Cerebellar nuclear complex (tissue), 1 donor: ENCODE measurements at regions not wholly inside any gene's neighbourhood (a gene's known extent, or its start where the extent isn't known, plus 50 kb on each side); places are given as distances from the start of the nearest gene placed in this dataset.

ENCODE experiments used
- DNase-seq, 2 experiments: peaks; one replicate each; lab custom pipeline; 2025; lab: John Stamatoyannopoulos, UW

DNA sequence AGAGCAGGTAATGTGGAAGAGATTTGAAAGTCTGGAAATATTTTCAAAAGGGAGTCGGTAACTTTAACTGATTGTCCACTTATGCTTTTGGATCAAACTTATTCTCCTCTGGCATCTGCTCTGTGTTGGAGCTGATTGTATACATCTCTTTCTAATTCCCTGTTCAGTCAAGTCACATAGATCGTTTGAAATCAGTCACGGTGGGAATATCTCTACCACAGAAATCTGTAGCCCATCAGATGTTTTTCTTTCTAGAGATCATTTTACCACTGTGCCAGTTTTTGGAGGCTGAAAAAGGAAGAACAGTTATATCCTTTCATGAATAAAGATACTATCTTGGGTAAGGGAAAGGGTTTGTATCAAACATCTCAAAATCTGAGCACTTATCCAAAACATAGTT lies 1853.3 kb downstream of the EFNA5 start:
- DNase-seq: no peak

DNA sequence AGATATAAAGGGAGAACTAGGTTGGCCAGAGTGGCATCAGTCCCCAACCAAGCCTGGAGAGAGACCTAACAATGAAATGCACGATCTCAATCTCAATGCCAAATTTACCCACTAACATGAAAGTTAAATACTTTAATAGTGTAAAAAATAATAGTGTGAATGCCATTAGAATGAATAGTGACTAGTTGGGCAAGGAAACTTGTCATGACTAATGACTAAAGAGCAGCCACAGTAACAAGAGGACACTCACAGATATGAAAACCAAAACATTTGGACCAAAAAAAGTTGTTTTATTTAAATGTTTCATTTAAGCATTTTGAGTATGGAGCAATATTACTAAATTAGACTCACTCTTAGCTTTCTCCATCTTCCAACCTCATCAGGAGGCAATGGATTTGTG lies 1853.8 kb downstream of the EFNA5 start:
- no peak for DNase-seq

DNA sequence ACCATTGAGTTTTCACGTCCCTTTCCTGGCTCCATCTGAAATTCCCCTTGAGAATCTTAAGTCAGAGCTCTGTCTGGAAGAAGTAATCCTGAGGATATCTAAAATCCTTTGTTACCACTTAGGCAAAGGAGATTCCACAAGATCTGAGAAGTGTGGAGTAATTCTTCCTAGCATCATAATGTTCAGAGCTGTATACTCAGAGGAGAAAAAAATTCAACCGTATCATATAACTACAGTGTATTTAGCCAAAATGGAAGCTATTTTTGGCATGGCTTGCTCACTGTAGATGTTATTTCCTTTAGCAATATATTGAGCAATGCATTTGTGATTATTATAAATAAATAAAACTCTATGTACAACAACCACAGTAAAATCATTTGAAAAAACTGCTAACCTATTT lies 1858.4 kb downstream of the EFNA5 start:
- DNase-seq: no peak

DNA sequence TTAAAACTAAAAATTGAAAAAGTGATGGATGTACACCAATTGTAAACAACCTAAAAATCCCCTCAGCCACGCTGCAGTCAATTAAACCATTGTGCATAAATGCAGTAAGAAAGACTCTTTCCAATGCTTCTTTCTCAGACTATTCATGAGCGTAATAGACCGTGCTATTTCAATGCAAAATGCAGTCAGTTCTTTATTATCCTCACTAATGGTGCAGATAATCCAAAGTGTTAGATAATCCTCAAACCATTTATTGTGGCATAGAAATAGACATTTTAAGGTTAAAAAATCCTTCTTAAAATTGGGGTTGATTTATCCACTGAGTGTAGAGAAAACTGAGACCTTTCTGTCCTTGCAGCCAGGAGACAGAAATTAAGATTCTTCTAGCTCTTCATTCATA lies 1862.8 kb downstream of the EFNA5 start:
- DNase-seq: no peak

DNA sequence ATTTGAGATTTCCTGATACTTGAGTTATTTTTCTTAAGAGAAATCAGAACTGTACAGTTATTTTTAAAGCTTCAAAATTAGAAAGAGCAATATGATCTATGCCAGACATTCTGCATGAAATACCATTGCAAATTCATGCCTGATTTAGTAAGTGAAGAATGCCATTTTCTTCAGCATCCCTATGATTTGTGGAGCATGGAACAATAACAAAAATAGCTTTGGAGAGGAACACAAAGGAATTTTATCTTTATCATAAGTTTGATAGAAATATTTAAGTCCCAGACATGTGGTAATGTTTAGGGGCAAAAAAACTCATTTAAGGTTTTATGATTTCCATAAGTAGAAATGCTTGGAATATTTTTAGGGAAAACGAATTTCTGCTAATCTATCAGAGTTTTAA lies 1863.4 kb downstream of the EFNA5 start:
- DNase-seq: no peak

DNA sequence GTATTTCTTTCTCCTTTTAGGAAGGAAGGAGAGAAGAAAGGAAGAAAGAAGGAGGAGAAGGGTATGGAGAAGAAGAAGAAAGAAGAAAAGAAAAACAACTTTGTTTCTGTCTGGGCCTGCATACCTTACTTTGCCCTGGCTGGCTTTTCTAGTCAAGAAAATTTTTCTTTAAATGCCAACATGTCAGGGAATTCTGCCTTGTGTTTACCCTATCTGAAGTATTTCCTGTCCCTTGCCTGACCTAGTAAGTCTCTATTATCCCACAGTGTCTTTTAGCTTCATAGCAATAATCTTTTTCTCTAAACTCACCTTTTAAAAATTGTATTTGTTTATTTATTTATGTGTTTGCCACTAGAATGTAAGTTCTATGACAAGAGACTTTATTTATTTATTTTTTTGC lies 1864.1 kb downstream of the EFNA5 start:
- no peak for DNase-seq

DNA sequence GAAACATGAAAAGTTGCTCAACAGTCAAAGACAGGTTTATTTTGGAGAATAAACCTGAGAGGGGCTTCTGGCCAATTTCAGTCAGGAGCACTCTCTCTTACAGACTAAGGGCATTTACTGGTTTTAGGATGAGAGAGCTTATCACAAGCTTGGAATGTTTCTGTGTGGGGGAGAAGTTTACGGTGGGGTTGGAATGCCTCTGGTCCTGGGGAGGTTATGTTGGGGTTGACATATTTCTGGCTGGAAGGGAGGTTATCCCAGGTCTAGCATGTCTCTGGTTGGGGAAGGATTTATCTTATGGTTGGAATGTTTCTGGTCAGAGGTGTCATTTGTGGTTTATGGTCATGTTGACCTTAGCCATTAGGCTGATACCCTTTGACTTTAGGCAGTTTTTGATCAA lies 1867.3 kb downstream of the EFNA5 start:
- DNase-seq: no peak

DNA sequence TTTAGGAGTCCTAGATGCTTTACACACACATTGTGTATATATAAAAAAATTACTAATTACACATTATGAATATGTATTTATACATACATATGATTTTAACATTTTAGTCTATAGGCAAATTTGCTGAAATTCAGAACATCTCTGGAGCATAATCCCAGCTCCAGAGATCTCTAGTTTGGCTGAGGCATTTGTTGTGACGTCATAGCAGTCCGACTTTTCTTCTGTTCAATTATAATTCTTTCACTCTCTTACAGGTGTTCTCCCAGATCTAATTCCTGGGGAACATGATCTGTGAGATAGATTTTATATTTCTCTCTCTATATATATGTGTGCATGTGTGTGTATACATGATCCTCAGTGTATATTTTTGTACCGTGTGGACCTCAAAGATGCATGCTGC lies 1876.2 kb downstream of the EFNA5 start:
- DNase-seq: no peak

DNA sequence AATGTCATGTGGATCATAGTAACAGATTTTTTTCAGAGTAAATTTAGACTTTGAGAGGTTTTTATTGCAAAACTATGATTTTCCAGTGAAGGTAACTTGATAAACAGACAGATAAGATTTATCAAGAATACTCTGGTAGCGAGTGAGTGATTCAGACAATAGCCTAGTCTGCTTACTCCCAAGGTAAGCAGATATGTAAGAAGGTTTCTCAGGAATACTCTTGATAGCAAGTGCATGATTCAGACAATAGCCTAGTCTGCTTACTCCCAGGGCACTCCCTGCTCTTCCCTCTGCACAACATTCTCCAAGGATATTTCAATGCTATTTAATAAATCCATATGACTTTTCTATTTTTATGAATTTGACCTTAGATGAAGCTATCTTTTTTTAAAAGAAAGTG lies 1881.5 kb downstream of the EFNA5 start:
- no peak for DNase-seq

DNA sequence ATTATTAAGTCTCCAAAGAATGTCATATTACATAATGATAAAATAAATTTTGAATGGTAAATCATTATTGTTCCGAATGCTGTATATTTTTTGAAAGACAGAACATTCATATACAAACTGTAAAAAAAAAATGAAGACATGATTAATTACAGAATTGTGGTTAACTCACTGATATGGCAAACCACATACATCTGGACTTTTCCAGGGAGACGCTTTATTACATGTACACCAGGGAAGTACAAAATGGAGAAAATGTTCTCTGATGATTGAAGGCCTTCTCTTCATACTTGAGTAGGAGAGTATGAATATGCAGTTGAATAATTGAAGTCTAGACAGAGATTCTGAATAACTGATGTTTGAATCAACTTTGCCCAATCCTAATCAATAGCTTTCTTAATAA lies 1886.9 kb downstream of the EFNA5 start:
- DNase-seq: no peak

DNA sequence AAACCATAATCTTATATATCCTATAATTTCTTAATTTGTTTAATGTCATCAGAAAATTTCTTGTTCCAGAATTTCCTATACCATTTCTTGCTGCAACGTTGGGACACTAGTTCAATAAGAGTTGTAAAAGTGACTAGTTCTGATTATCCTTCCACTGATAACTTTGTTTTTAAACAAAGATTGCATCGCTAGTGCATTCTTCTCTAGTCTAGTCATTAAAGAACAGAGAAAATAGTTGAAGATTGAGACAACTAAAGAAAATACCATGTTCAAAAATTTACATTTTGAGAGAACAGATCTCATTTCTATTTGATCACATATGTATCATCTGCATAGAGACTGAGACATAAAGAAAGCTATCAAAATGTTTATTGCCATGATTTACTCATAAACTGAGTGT lies 1888.2 kb downstream of the EFNA5 start:
- DNase-seq: no peak

DNA sequence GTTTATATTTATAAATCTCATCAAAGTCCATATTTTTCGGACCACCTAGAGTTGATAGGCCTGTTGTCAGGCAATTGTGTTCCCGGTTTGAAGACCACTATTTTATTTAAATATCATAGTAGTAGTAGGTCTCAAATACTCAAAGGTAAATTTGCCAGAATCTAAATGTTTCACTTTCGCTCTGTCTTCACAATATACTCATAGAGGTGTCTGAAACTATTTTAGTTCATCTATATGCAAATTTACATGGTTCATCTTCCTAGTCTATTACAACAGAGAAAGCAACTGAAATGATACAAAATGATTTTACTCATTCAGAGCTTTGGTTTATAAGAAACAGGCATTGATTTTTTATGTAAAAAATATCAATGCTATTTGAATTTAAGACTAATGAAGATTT lies 1897.5 kb downstream of the EFNA5 start:
- DNase-seq: no peak

DNA sequence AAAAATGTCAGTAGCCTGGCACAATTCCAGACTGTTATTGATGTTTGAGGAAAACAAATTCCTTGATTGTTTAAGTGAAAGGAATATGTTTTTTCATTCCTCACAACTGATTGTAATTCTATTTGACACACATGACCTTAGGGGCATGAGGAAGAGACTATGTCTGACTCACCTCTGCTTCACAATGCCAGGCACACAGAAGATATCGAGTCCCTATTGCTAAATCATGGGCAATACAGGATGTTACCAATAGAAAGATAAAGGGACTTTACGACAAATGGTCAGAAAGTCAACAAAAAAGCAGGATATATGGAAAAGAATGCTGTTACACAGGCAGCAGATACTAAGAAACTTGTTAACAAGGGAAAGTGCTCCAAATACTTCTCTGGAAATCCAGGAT lies 1903.5 kb downstream of the EFNA5 start:
- DNase-seq: no peak

DNA sequence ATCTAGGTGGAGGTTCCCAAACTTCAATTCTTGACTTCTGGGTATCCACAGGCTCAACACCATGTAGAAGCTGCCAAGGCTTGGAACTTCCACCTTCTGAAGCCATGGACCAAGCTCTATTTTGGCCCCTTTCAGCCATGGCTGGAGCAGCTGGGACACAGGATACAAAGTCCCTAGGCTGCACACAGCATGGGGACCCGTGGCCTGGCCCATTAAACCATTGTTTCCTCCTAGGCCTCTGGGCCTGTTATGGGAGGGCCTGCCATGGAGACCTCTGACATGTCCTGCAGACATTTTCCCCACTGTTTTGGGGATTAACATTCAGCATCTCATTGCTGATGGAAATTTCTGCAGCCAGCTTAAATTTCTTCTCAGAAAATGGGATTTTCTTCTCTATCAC lies 1908.0 kb downstream of the EFNA5 start:
- no peak for DNase-seq

DNA sequence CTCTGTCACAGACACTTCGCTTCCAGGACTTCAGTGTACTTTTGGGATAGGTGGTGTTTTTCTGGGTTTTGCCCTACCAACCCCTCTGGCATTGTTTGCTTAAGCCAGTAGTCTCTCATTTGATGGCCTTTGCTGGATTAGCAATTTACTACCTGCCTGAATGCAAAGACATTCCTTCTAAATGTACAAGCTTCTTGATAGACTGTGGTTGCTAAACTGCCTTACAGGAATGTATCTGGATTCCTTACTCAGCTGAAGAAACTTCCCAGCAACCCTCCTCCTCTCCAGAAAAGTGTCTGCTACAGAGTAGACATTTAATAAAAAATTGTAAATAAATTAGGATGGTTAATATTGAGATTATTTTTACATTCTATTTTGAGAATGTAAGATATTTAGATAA lies 1916.7 kb downstream of the EFNA5 start:
- no peak for DNase-seq

DNA sequence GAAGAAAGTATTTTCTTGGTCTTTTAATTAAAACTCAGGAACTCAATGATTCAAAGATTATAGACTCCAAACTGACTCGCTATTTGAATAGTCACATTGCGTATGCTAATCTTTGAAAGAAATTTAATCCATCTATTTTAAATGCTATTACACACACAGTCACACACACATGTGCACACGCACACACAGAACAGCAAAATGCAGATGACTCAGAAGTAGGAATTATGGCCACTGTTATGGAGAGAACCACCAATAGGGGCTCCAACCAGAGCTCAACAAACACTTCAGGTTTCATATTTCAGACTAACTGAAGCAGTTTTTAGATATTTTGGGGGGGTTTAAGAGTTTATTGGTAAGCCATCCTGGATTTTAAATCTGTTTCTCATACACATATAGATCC lies 1917.9 kb downstream of the EFNA5 start:
- no peak for DNase-seq

DNA sequence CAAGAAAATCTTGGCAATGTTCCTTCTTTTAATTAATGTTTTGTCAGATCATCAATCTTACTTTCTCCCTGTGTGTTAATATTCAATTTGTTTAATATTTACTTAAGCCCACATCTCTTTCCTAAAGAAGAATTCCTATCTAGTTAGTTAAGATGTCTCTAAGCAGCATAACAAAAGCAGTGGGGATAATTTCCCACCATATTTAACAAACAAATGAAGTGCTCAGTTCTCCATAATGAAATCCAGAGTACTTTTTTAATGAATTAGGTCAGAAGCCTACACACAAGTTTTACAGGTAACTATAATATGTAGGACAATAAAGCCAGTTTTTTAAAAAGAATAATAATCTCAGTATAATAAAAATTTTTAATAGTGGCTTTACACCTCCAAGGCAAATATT lies 1918.8 kb downstream of the EFNA5 start:
- no peak for DNase-seq

DNA sequence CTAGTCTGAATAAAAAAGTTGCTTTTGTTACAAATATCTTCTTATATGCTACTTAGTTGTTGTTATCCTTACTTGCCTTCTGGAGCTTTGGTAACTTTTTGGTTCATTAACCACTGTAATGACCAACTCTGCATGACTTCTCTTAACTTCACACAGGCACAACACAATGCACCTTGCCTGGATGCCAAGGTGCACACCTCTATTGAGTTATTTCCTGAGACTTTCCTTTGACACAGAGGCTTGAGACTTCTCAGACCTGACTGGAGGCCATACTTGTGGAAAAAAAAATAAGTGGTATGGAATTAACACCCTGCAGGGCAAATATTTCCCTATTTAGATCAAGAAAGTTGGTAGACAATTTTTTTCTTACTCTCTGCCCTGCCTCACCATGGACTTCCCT lies 1925.6 kb downstream of the EFNA5 start:
- DNase-seq: no peak

DNA sequence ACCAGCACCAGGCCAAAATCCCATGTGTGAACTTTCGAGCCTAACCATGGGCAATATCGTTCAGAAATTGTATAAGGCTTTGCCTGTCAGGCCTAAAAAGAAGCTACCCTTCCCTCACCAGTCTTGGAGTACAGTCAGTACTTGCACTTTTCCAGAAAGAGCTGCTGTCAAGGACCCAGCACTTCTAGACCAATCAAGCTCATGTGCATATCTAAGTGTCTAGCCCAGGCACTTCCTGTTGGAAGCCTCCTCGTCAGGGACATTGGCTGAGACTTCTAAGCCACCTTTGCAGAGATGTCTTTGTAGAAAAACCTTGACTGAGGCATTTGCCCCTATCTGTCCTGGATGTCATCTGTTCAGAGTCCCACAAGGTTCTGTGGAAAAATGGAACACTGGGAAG lies 1930.5 kb downstream of the EFNA5 start:
- DNase-seq: no peak

DNA sequence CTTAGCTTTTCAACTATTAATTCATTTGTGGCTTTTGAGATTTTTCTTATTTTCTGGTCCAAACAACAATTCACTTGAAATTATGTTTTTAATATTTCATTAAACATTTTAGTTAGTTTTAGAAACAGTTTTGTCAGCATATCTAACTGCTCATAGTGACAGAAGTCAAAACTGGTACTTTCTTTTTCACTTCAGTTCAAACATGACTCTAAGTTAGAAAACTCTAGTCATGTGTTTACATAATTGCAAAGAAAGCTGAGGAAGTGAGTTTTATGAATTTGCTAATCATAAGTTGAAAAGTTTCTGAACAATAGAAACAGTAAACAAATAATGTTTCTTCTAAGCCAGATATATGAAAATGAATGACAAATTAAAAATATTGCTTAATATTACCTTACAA lies 1931.0 kb downstream of the EFNA5 start:
- no peak for DNase-seq

DNA sequence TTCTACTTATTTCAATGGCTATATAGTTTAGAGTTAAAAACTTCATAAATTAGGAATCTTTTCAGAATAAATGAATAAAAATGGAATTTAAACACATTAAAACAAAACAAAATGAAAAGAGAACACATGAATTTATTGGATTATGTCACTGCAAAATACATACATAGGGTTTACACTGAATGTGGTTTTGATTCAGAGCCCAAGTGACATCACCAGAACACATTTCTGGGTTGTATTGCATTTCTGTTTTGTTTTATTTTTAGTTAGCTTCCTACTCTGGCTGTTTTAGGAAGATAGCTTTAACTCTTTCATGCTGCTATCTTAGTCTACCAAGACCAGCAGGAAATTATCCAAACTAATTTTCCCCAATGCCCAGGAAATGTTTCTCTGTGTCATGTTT lies 1935.0 kb downstream of the EFNA5 start:
- no peak for DNase-seq

DNA sequence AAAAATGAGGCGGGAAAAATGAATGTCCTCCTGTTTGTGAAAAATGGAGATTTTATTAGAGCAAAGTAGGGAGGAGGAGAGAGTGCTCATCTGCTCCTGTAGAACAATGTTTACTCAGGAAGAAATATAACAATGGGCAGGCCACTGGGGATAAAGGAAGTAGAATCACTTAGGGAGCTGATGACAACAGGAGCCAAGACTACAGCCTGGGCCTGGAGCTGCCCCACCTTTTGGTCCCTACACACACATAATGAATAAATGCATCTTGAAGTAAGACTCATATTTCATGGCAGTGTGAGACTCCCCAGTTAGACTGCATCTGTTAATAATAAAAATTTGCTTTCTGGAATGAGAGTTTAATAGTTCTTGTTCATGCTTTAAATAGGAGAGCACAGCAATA lies 1939.8 kb downstream of the EFNA5 start:
- no peak for DNase-seq

DNA sequence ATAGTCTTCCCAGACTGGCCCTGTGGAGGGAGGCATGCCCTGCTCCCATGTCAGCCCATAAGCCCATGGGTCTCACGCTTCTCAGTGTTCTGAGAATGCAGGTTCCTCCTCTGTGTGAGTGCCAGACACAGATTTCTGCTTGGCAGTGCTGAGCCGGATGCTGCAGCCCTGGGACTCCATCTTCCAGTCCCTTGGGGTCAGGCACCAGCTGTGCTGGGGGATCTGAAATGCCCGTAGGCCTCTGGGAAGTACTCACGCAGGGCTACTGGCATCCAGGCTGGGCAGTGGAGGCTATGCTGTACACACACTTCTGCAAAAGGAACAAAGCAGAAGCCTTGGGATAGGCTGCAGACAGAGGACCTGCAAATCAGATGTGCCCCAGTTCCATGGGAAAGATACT lies 1944.6 kb downstream of the EFNA5 start:
- DNase-seq: no peak

DNA sequence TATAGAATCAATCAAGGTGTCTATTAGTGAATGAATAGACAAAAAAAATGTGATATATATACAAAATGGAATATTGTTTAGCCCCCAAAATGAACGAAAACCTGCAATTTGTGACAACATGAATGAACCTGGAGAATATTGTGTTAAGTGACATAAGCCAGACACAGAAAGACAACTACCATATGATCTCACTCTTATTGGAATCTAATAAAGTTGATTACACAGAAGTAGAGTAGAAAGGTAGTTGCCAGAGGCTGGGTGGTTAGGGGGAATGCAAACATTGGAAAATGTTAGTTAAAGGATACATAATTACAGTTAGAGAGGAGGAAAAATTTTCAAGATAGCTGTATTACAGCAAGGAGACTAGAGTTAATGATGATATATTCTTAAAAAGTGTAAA lies 1962.3 kb downstream of the EFNA5 start:
- no peak for DNase-seq

DNA sequence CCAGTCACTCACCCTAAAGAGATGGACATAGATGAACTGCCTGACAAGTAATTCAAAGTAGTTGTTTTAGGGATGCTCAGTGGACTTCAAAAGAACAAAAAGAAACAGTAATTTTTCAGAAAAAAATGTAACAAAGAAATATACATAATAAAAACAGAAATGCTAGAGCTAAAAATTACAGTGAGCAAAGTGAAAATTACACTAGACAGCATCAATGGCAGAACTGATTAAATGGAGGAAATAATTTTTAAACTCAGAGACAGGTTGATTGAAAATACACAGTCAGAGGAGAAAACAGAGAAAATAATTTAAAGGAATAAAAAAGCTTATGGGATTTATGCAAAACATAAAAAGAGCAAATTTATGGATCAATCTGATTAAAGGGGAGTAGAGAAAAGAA lies 1968.4 kb downstream of the EFNA5 start:
- no peak for DNase-seq
